A673 (cell line): ENCODE measurements at regions not wholly inside any gene's neighbourhood (a gene's known extent, or its start where the extent isn't known, plus 50 kb on each side); places are given as distances from the start of the nearest gene placed in this dataset.

Experiments used
- BruUV-seq: library from RNA; stranded (reverse); fragments of 400-500 nt; replicated peaks from 2 replicates; lab custom pipeline; 2021; lab: Mats Ljungman, UMichigan
- CTCF ChIA-PET: fragments of 300-600 bp; sonication (Branson Sonifier 250); formaldehyde crosslinking; loops from one replicate; lab custom pipeline; 2022; ENCODE audit warnings: antibody characterized with exemption; lab: Charles Lee
- POLR2A ChIA-PET: fragments of 300-600 bp; sonication (Branson Sonifier 250); formaldehyde crosslinking; loops from one replicate; lab custom pipeline; 2022; ENCODE audit warnings: antibody characterized with exemption; ENCODE audit not compliant: low non-redundant PET; lab: Charles Lee
- DNase-seq: peaks from one replicate; pipeline ENCODE4 v3.0.0-alpha.2; 2015; ENCODE audit warnings: low spot score
- H3K27ac ChIP-seq: fragments of 200-600 bp; sonication (generic); 2 replicates; pipeline ENCODE4 v1.5.1; 2016; ENCODE audit warnings: mixed run types, low read depth, mild to moderate bottlenecking, mixed read lengths, antibody characterized with exemption, low read length; ENCODE audit not compliant: poor library complexity, severe bottlenecking
- H3K27me3 ChIP-seq: fragments of 200-600 bp; sonication (generic); replicated peaks from 2 replicates; pipeline ENCODE4 v1.6.1; 2017; ENCODE audit warnings: mixed run types, low read depth, mild to moderate bottlenecking, mixed read lengths, antibody characterized with exemption, low read length; ENCODE audit not compliant: insufficient read depth, poor library complexity
- H3K36me3 ChIP-seq: fragments of 200-600 bp; sonication (generic); 2 replicates; pipeline ENCODE4 v1.6.1; 2016; ENCODE audit warnings: mixed run types, mild to moderate bottlenecking, mixed read lengths, antibody characterized with exemption, low read length; ENCODE audit not compliant: insufficient read depth, poor library complexity, severe bottlenecking
- H3K4me1 ChIP-seq: fragments of 200-600 bp; sonication (generic); 2 replicates; pipeline ENCODE4 v1.6.1; 2017; ENCODE audit warnings: mixed run types, mild to moderate bottlenecking, mixed read lengths, antibody characterized with exemption, low read length; ENCODE audit not compliant: insufficient read depth, poor library complexity, severe bottlenecking
- H3K4me3 ChIP-seq: fragments of 200-600 bp; sonication (generic); 2 replicates; pipeline ENCODE4 v1.5.1; 2016; ENCODE audit warnings: low read depth, mixed run types, mild to moderate bottlenecking, mixed read lengths, low read length; ENCODE audit not compliant: poor library complexity, severe bottlenecking
- H3K9me3 ChIP-seq: fragments of 200-600 bp; sonication (generic); 2 replicates; pipeline ENCODE4 v1.6.1; 2016; ENCODE audit warnings: mixed run types, low read depth, mild to moderate bottlenecking, mixed read lengths, antibody characterized with exemption, low read length; ENCODE audit not compliant: poor library complexity, severe bottlenecking
- EZH2 ChIP-seq: fragments of 200-600 bp; sonication (generic); IDR thresholded peaks from 2 replicates; pipeline ENCODE4 v1.6.1; 2017; ENCODE audit warnings: borderline replicate concordance, low read depth, mild to moderate bottlenecking, mixed read lengths, antibody characterized with exemption, low read length; ENCODE audit not compliant: poor library complexity, severe bottlenecking
- intact Hi-C: fragments of 100-400 bp; cut with micrococcal nuclease; formaldehyde crosslinking; loops from one replicate; pipeline ENCODE4 v1.10.0; 2022; ENCODE audit not compliant: unreplicated experiment
- TF ChIP-seq, protein P1 (sequence below): fragments of 300-800, 200-600 bp; sonication (generic); conservative IDR thresholded peaks from 2 replicates; pipeline ENCODE4 v1.5.1; 2017; ENCODE audit warnings: low read depth, mild to moderate bottlenecking, antibody characterized with exemption, low read length, moderate library complexity, mixed read lengths

DNA sequence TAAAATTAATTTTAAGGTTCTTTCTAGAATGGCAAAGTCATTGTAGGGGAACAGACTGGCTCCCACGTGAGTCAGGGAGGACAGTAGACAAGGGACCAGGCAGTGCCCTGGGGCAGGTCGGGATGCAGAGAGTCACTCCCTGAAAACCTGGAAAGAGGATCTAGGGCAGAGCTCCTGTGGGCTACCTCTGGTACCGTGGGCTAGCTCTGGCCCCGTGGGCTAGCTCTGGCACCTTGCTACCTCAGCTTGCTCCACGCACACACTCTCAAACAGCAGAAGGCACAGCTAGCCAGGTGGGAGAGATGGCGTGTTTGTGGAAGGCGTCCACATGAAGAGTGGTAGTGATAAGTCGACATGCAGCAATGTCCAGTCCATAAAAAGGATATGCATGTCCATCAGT lies 66.7 kb upstream of the ARHGEF7 start:
- ChIA-PET POLR2A (no interaction called here), CTCF (no interaction called here)
- H3K27me3 ChIP-seq = no peaks in the 10 kb centered on the region
- DNase-seq = no peak
- no peaks in the 10 kb centered on the region for H3K9me3 ChIP-seq
- TF ChIP-seq, protein P1, sequence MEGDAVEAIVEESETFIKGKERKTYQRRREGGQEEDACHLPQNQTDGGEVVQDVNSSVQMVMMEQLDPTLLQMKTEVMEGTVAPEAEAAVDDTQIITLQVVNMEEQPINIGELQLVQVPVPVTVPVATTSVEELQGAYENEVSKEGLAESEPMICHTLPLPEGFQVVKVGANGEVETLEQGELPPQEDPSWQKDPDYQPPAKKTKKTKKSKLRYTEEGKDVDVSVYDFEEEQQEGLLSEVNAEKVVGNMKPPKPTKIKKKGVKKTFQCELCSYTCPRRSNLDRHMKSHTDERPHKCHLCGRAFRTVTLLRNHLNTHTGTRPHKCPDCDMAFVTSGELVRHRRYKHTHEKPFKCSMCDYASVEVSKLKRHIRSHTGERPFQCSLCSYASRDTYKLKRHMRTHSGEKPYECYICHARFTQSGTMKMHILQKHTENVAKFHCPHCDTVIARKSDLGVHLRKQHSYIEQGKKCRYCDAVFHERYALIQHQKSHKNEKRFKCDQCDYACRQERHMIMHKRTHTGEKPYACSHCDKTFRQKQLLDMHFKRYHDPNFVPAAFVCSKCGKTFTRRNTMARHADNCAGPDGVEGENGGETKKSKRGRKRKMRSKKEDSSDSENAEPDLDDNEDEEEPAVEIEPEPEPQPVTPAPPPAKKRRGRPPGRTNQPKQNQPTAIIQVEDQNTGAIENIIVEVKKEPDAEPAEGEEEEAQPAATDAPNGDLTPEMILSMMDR = no peak
- TF ChIP-seq EZH2 = no peak
- no peaks in the 10 kb centered on the region for H3K4me1 ChIP-seq
- BruUV-seq = no TSS peak
- H3K36me3 ChIP-seq = no peaks in the 10 kb centered on the region
- H3K27ac ChIP-seq = no peak overlapping the region
- intact Hi-C loops = no loop called here
- no peak overlapping the region for H3K4me3 ChIP-seq

DNA sequence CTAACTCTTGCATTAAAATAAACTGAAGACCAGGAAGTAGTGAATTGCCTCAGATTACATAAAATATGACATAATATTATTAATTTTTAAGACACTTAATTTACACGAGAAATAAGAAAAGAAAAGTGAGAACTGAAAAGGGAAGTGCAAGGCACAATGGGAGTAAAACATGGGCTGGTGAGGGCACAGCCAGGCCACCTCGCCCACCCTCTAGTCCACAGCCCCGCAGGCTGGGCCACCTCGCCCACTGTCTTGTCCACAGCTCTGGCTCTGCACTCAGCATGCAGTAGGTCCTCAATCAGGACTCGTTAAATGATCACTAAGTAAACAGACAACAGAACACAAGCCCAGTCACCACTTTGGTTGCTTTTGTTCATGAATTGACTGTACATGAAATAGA lies 67.8 kb upstream of the ARHGEF7 start:
- H3K27me3 ChIP-seq = peaks cover 7% of the 10 kb centered on the region
- intact Hi-C loops = no loop called here

DNA sequence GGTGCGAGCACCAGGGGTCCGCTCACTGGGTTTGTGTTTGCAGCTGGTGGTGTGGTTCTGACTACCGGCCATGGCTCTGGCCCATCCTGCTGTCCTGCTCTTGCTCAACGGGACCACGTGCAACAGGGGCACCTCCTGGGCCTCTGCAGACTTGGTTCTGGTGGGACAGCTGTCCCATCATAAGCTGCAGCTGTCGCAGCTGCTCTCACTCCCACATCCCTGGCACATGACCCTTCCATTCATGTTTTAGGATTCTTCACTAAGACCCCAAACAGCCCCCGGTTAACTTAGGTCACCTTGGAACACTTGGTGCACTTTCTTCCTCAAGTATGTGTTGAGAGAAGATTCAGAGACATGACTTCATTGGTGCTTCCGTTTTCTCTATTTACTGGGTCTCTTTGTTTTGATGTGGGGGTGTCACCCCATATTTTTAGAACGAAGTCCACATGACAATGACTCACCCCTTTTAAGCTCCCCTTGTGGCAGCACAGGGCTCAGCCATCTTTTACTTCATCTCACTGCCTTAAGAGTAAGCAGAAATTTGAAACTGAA lies 68.4 kb upstream of the ARHGEF7 start:
- CTCF ChIA-PET = interaction anchor here (0.6 kb wide), 1 partner anchor 562 kb away, joined by 3 read pairs; no protein-coding TSS in a partner anchor
- H3K27ac ChIP-seq = no peak overlapping the region
- TF ChIP-seq, protein P1 = no peak
- TF ChIP-seq EZH2 = no peak
- DNase-seq = no peak
- POLR2A ChIA-PET = no interaction called here
- BruUV-seq = no TSS peak
- peaks cover 10% of the 10 kb centered on the region for H3K27me3 ChIP-seq
- intact Hi-C loops = no loop called here
- H3K36me3 ChIP-seq = no peaks in the 10 kb centered on the region
- no peak overlapping the region for H3K4me3 ChIP-seq
- H3K4me1 ChIP-seq = no peaks in the 10 kb centered on the region
- H3K9me3 ChIP-seq = no peaks in the 10 kb centered on the region

More for the DNA sequence above, 67.8 kb upstream of the ARHGEF7 start:
- Histone ChIP-seq H3K36me3 (no peaks in the 10 kb centered on the region), H3K4me3 (no peak overlapping the region), H3K4me1 (no peaks in the 10 kb centered on the region), H3K27ac (no peak overlapping the region), H3K9me3 (no peaks in the 10 kb centered on the region)
- POLR2A ChIA-PET = no interaction called here
- TF ChIP-seq, protein P1 = no peak
- no peak for TF ChIP-seq EZH2
- BruUV-seq = no TSS peak
- CTCF ChIA-PET = interaction anchor here (0.6 kb wide), 1 partner anchor 561 kb away, joined by 3 read pairs; no protein-coding TSS in a partner anchor
- no peak for DNase-seq
